IPS-20b (cell line): ENCODE measurements at regions not wholly inside any gene's neighbourhood (a gene's known extent, or its start where the extent isn't known, plus 50 kb on each side); places are given as distances from the start of the nearest gene placed in this dataset.

Experiments used
- H3K27ac ChIP-seq: one replicate; pipeline ENCODE4 v1.5.1; 2013; ENCODE audit warnings: low read length
- H3K27me3 ChIP-seq: 2 replicates; pipeline ENCODE4 v1.6.1; 2013; ENCODE audit warnings: mild to moderate bottlenecking, low read length, inconsistent platforms; ENCODE audit not compliant: insufficient read depth
- H3K36me3 ChIP-seq: 2 replicates; pipeline ENCODE4 v1.6.1; 2013; ENCODE audit warnings: low read depth, mild to moderate bottlenecking, inconsistent platforms, low read length, moderate library complexity; ENCODE audit not compliant: insufficient read depth
- H3K4me1 ChIP-seq: 2 replicates; pipeline ENCODE4 v1.6.1; 2013; ENCODE audit warnings: mild to moderate bottlenecking, control low read depth, inconsistent platforms, low read length, moderate library complexity; ENCODE audit not compliant: insufficient read depth
- H3K4me3 ChIP-seq: 2 replicates; pipeline ENCODE4 v1.5.1; 2013; ENCODE audit warnings: mild to moderate bottlenecking, low read length, inconsistent platforms
- H3K9ac ChIP-seq: 2 replicates; pipeline ENCODE4 v1.6.1; 2013; ENCODE audit warnings: low read depth, mild to moderate bottlenecking, inconsistent platforms, low read length, moderate library complexity
- H3K9me3 ChIP-seq: 2 replicates; pipeline ENCODE4 v1.6.1; 2013; ENCODE audit warnings: mild to moderate bottlenecking, low read depth, low read length, inconsistent platforms; ENCODE audit not compliant: insufficient read depth

DNA sequence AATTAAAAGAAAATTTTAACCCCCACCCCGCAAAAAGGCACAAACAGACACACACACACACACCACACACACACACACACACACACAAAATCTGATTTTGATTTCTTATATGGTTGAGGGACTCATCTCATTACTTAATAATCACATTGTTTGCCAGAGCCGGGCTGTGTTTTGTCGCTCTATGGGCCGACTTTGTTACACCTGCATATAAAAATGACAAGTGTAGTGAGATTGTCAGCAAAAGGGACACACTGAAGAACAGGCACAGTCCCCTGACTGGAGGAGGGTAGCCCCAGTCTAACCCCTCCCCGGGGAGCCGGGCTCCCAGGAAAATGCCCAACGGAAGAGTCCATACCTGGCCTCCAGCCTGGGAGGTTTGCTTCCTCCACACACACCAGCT, 221.6 kb downstream of the ENGASE start:
- no peak overlapping the region for H3K9ac ChIP-seq
- peaks cover 30% of the 10 kb centered on the region for H3K27me3 ChIP-seq
- no peak overlapping the region for H3K27ac ChIP-seq
- no peaks in the 10 kb centered on the region for H3K9me3 ChIP-seq
- no peaks in the 10 kb centered on the region for H3K4me1 ChIP-seq
- H3K36me3 ChIP-seq, result no peaks in the 10 kb centered on the region
- H3K4me3 ChIP-seq, result no peak overlapping the region

DNA sequence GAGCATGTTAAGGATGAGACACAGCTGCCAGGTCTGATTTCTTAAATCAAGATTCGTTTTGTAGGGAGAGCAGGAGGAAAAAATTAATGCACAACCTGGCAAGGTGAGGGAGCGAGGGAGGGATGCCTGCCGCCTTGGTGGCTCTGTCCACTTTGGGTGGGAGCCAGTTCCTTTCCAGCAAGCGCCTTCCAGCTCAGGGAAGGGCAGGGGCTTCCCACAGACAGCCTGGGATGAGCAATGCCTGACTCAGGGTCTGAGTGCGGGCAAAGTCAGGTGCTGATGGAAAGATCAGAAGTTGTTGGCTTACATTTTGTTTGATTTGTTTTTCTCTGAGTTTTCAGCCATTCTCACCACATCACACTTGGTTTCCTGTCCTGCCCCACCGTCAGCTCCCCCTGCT, 220.7 kb downstream of the ENGASE start:
- peaks cover 30% of the 10 kb centered on the region for H3K27me3 ChIP-seq
- H3K27ac ChIP-seq, result no peak overlapping the region
- no peaks in the 10 kb centered on the region for H3K4me1 ChIP-seq
- no peaks in the 10 kb centered on the region for H3K9me3 ChIP-seq
- H3K4me3 ChIP-seq, result no peak overlapping the region
- H3K36me3 ChIP-seq, result no peaks in the 10 kb centered on the region
- H3K9ac ChIP-seq, result no peak overlapping the region

DNA sequence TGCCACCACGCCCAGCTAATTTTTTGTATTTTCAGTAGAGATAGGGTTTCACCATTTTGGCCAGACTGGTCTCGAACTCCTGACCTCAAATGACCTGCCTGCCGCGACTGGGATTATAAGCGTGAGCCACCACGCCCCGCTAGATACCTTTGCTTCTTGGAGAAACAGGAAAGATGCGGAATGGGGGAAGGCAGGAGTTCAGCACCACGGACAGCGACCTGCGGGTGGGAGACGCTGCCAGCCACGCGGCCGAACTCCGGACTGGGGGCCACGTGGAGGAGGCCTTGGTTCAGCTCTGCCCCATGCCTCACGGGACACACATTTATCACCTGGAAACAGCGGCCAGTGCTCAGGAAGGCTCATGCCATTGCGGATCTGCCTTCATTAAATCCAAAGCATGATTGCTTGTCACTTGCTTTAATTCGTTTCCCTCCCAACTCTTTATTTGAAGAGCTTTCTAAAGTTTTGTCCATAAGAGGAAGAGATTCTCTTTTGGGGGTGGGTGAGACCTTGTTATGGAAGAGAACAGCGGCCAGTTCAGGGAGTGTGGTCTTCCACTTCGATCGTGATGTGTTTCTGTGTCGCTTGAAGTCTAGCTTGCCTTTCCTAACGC, 219.9 kb downstream of the ENGASE start:
- Histone ChIP-seq H3K9ac (no peak overlapping the region), H3K36me3 (no peaks in the 10 kb centered on the region), H3K9me3 (no peaks in the 10 kb centered on the region), H3K4me1 (no peaks in the 10 kb centered on the region), H3K27me3 (peaks cover 30% of the 10 kb centered on the region), H3K27ac (no peak overlapping the region), H3K4me3 (no peak overlapping the region)

DNA sequence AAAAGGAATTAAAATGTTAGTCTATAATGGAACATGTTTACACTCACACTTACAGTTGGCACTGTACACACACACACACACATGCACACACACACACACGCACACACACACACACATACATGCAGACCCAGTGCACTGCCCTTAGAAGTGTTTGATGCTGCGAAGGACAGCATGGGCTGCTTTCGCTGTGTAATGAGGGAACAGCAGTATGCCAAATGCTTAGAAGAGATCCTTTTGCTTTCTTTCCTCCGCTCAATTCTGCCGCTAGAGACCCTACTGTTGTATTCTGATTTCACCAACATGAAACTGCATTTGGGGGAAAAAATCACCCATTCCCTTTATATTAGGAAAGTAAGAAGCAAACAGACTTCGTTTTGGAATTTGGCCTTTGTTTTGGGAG, 217.9 kb downstream of the ENGASE start:
- no peaks in the 10 kb centered on the region for H3K9me3 ChIP-seq
- H3K4me1 ChIP-seq, result no peaks in the 10 kb centered on the region
- H3K9ac ChIP-seq, result no peak overlapping the region
- H3K4me3 ChIP-seq, result no peak overlapping the region
- H3K27me3 ChIP-seq, result peaks cover 30% of the 10 kb centered on the region
- H3K36me3 ChIP-seq, result no peaks in the 10 kb centered on the region
- H3K27ac ChIP-seq, result no peak overlapping the region

DNA sequence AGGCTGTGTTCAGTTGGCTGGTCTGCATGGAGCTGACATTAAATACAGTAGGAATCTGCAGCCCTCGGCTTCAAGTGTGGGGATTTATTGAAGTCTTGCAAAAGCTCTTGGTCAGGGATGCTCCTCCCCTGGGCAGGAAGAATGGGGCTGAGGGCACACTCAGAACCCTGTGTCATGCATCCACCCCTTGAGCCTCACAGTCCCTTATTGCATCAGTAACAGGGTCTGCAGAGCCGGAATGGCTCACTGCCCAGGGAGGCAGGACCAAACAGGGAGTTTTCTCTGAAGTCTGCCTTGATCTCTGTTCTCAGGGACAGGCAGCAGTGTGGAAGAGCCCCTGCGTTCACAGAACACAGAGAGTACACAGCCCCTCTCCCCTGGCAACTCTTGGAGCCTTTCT, 216.8 kb downstream of the ENGASE start:
- Histone ChIP-seq H3K27ac (no peak overlapping the region), H3K27me3 (peaks cover 34% of the 10 kb centered on the region), H3K9me3 (no peaks in the 10 kb centered on the region), H3K36me3 (no peaks in the 10 kb centered on the region), H3K4me1 (no peaks in the 10 kb centered on the region), H3K9ac (no peak overlapping the region), H3K4me3 (no peak overlapping the region)

DNA sequence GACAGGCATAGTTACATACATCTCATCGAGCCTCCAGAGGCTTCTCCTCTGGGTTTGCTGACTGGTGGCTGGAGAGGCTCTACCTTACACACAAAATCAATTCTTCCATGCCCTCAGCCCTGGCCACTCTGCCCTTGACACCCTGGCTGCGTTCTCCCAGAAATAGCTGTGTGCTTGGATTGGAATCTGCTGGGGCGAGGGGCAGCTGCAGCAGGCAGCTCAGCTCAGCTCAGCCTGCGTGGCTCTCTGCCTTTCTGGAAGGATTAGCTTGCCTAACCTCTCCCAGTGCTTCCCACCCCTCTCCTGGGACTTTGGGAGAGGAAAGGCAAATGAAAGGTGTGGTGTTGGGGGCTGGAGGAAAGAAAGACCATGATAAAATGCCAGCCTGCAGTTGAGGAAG, 216.1 kb downstream of the ENGASE start:
- Histone ChIP-seq H3K9me3 (no peaks in the 10 kb centered on the region), H3K36me3 (no peaks in the 10 kb centered on the region), H3K27me3 (peaks cover 37% of the 10 kb centered on the region), H3K27ac (no peak overlapping the region), H3K9ac (no peak overlapping the region), H3K4me3 (no peak overlapping the region), H3K4me1 (no peaks in the 10 kb centered on the region)

DNA sequence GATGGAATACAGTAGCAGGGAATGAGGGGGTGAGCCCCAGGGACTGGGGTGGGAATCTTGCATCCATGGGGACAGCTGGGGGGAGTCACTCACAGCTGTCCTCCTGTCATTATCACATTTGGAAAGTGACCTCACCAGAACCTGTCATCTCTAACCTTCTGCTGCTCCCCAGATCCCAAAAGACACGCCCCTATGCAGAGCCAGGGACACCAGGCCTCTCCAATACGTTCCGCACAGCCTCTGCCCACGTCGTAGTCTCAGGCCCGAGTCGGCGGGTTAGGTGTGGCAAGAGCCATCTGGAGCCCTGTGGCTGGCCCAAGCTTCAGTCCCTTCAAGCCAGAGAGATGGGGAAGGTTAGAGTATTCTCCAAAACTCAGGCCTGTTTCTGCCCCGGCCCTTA, 214.3 kb downstream of the ENGASE start:
- Histone ChIP-seq H3K4me3 (no peak overlapping the region), H3K4me1 (no peaks in the 10 kb centered on the region), H3K36me3 (no peaks in the 10 kb centered on the region), H3K27me3 (peaks cover 21% of the 10 kb centered on the region), H3K9me3 (no peaks in the 10 kb centered on the region), H3K27ac (no peak overlapping the region), H3K9ac (no peak overlapping the region)

DNA sequence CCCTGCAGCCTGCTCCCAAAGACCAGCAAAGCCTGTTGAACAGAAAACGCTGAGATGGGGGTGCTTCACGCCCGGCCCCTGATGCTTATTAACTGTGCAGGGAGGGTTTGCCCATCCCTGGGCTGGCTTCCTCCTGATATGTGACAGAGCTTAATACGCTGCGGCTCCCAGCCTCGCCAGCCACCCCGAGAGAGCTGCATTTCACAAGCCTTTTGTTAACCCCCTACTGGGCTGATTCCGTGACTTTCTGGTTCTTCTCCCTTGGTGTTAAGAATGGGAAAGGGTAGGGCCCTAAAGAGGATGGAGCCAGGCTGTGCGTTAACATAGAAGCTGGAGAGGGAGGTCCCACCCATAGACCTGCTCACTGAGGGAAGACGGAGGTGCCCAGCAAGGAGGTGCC, 211.8 kb downstream of the ENGASE start:
- H3K36me3 ChIP-seq, result no peaks in the 10 kb centered on the region
- peaks cover 10% of the 10 kb centered on the region; the same call in 1 of the 2 replicates for H3K27me3 ChIP-seq
- no peaks in the 10 kb centered on the region for H3K9me3 ChIP-seq
- no peak overlapping the region for H3K9ac ChIP-seq
- no peak overlapping the region for H3K4me3 ChIP-seq
- no peaks in the 10 kb centered on the region for H3K4me1 ChIP-seq
- no peak overlapping the region for H3K27ac ChIP-seq

DNA sequence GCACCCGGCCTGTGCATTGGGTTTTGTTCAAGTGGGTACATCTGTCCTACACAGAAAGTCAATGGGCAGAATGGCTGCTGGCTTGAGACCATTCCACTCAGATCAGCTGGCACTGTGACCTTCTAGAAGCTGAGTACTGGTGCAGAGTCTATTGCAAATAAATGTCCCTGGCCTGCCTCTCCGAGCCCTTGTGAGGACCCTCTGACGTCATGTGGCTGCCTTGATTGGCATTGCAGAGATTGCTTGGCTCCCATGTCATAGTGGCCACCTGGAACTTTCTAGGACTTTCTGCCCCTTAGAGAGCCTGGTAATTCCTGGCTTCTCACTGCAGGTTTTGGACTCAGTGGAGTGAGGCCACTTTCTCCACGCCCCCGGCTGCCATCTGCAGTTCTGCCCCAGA, 211.3 kb downstream of the ENGASE start:
- H3K27me3 ChIP-seq, result peaks cover 8% of the 10 kb centered on the region; the same call in 1 of the 2 replicates
- H3K4me3 ChIP-seq, result no peak overlapping the region
- H3K9me3 ChIP-seq, result no peaks in the 10 kb centered on the region
- H3K36me3 ChIP-seq, result no peaks in the 10 kb centered on the region
- H3K27ac ChIP-seq, result no peak overlapping the region
- no peak overlapping the region for H3K9ac ChIP-seq
- H3K4me1 ChIP-seq, result no peaks in the 10 kb centered on the region

DNA sequence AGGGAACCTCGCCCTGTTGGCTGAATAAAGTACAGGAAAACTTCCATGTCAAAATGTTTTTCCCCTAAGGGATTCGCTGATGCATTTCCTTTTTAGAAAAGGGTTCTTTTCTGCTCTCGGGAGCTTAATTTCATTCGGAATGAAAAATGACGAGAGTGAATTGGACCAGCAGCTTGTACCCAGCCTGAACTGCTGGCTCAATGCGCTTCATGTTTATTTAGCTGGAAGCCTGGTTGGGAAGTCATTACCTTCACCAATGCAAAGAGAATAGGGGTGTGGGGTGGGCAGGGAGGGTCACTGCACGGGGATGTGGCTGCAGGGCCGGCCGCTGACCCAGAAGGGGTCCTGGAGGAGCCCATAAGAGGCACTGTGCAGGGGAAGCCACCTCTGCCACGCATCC, 207.7 kb downstream of the ENGASE start:
- H3K27me3 ChIP-seq, result peaks cover 8% of the 10 kb centered on the region; the same call in 1 of the 2 replicates
- no peak overlapping the region for H3K4me3 ChIP-seq
- H3K36me3 ChIP-seq, result no peaks in the 10 kb centered on the region
- no peaks in the 10 kb centered on the region for H3K4me1 ChIP-seq
- H3K27ac ChIP-seq, result no peak overlapping the region
- H3K9ac ChIP-seq, result no peak overlapping the region
- H3K9me3 ChIP-seq, result no peaks in the 10 kb centered on the region

DNA sequence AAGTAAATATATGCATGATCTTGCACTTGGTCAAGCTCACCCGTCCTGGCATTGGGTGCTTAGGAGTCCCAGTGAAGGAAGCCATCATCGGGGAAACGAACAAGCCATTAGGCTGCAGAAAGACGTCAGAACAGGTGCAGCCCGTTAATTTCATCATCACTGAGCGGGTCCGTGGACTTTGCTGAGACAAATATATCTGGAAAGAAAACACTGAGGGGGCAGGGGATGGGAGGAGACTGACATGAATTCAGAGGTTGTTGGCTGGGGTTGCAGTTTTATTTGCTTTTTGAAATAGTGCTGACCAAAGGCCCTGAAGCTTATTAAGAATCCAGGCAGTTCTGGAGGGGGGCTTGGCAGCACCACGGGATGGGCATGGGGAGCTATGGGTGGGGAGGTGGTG, 207.2 kb downstream of the ENGASE start:
- H3K9ac ChIP-seq, result no peak overlapping the region
- no peaks in the 10 kb centered on the region for H3K9me3 ChIP-seq
- H3K4me1 ChIP-seq, result no peaks in the 10 kb centered on the region
- H3K27ac ChIP-seq, result no peak overlapping the region
- H3K27me3 ChIP-seq, result peaks cover 6% of the 10 kb centered on the region; the same call in 1 of the 2 replicates
- H3K4me3 ChIP-seq, result no peak overlapping the region
- H3K36me3 ChIP-seq, result no peaks in the 10 kb centered on the region

DNA sequence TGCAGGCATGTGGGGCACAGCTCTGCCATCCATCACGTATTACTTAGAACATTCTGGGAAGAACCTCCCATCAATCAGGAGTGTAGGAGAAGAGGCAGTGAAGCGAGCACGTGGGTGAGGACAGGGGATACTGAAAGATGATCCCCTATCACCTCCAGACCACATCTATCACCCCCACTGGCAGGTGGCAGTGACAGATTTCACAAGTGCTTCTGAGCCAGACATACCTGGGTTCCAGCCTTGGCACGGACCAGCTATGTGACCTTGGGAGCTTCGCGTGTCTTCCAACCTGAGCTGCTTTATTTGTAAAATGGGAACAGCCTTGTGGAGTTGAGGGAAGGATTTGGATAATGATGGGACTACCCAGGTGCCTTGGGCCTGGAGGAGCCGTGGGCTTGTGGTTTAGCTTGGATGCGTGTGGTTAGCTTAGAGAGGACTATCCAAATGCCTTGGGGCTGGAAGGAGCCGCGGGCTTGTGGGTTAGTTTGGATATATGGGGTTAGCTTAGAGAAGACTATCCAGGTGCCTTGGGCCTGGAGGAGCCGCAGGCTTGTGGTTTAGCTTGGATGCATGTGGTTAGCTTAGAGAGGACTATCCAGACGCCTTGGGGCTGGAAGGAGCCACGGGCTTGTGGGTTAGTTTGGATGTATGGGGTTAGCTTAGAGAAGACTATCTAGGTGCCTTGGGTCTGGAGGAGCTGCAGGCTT, 206.4 kb downstream of the ENGASE start:
- Histone ChIP-seq H3K36me3 (no peaks in the 10 kb centered on the region), H3K4me1 (no peaks in the 10 kb centered on the region), H3K9ac (no peak overlapping the region), H3K27me3 (peaks cover 2% of the 10 kb centered on the region; the same call in 1 of the 2 replicates), H3K4me3 (no peak overlapping the region), H3K9me3 (no peaks in the 10 kb centered on the region), H3K27ac (no peak overlapping the region)
